ENCODE measurements at regions not wholly inside any gene's neighbourhood (a gene's known extent, or its start where the extent isn't known, plus 50 kb on each side); places are given as distances from the start of the nearest gene placed in this dataset.

DNA sequence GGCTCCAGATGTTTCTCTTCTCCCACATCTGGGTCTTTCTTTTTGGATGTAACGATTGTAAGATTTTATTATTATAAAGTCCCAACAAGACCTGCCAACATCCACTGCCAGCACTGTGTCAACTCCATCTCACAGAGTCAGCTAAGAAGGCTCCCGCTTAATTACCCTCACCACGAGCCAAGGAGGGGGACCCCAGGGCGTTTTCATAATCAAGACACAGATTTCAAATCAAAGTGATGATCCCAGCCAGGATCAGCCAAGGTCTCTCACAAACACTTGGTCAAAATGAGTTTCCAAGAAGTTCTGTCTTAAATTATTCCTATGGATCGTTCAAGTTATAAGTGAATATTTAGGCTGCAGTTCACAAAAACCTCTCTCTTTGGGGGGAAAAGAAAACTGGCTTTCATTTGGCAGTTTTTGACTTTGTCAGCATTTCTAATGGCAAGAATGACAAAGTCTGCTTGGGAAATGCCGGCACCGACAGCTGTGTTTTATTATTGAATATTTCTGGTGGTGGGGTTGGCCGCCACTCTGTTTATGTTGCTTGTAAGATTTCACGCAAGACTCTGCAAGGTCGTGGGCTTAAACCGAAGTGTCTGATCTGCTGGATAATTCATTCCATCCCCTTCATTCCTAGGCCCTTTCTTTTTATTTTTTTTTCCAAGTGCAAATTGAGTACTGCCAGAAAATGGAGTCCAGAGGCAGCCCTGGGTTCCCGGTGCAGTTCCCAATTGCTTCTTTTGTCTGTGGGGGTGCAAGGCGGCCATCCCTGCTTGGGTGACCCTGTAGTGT lies 170.2 kb upstream of the PMEPA1 start:
- TF ChIP-seq, protein P1, sequence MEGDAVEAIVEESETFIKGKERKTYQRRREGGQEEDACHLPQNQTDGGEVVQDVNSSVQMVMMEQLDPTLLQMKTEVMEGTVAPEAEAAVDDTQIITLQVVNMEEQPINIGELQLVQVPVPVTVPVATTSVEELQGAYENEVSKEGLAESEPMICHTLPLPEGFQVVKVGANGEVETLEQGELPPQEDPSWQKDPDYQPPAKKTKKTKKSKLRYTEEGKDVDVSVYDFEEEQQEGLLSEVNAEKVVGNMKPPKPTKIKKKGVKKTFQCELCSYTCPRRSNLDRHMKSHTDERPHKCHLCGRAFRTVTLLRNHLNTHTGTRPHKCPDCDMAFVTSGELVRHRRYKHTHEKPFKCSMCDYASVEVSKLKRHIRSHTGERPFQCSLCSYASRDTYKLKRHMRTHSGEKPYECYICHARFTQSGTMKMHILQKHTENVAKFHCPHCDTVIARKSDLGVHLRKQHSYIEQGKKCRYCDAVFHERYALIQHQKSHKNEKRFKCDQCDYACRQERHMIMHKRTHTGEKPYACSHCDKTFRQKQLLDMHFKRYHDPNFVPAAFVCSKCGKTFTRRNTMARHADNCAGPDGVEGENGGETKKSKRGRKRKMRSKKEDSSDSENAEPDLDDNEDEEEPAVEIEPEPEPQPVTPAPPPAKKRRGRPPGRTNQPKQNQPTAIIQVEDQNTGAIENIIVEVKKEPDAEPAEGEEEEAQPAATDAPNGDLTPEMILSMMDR (IDR thresholded peaks at IDR 0.05) = no peak
- TF ChIP-seq POLR2A (IDR thresholded peaks at IDR 0.05) = no peak
- no peak for TF ChIP-seq EP300 (IDR thresholded peaks at IDR 0.05)

Data from tibial nerve (tissue), 4 donors.